Heart left ventricle (tissue), 13 donors: ENCODE measurements at regions not wholly inside any gene's neighbourhood (a gene's known extent, or its start where the extent isn't known, plus 50 kb on each side); places are given as distances from the start of the nearest gene placed in this dataset.

Experiments
- POLR2A ChIP-seq, 2 donors: fragments of 450-650 bp; IDR thresholded peaks; one replicate each; pipeline ENCODE4 v1.6.1; 2017; ENCODE audit warnings: antibody characterized with exemption in 2 of 2, mild to moderate bottlenecking in 2 of 2, moderate library complexity in 2 of 2
- TF ChIP-seq, protein P1 (sequence below), 12 donors: fragments of 200-600 bp; sonication (generic) in 4 of 12; IDR thresholded peaks; one replicate each; pipeline versions ENCODE4 v1.5.0 to v1.8.0; 2018 to 2022; ENCODE audit warnings: antibody characterized with exemption in 12 of 12, mild to moderate bottlenecking in 5 of 12
- donor health status: ischemic (EF 13 %, LVEDD 7.1; RV severe dilation, severe dysfunction).
- donor health status: DM: no; HTN: yes; CAD: no.
- donor health status: DM: no; HTN: no; CAD: no.
- donor health status: ischemic (EF 25% LVEDD 6.9; RV normal size, moderate dysfunction).
- donor health status: ischemic (EF 25% LVEDD 5.7; RV mildly dilated, moderate dysfunction).
- donor health status: ischemic (EF 35%, LVEDD 5.7; RV mildly dilated, moderate dysfunction).
- donor health status: nonischemic (EF 11% LVEDD 7.7; RV severe dilation, severe dysfunction).
- donor health status: DM: yes; HTN: yes; CAD: no.
- donor health status: PGD.
- donor health status: ischemic (EF 29% LVEDD 5.4; RV normal size, mild dysfunction).
- donor health status: nonischemic (EF 23%, LVEDD 6.1; RV moderate dilation, normal function).

DNA sequence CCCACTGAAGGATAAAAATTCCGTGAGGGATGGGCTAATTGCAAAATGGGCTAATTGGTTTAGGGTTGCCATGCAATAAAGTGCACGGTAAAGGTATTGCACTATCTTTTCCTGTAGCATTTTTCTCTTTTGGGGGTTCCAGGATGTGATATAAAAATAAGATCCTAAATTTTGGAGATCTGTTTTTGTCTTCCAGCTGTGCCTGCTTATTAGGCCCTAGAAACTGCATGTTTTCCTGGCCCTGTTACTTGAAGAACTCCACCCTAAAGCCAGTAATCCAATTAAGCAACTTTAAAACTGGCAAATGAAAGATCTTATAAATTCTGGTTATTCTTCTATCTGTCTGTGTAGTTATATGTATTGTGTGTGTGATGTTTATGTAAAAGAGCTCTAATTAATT, 2489.6 kb downstream of the PCDH9 start:
- TF ChIP-seq, protein P1, sequence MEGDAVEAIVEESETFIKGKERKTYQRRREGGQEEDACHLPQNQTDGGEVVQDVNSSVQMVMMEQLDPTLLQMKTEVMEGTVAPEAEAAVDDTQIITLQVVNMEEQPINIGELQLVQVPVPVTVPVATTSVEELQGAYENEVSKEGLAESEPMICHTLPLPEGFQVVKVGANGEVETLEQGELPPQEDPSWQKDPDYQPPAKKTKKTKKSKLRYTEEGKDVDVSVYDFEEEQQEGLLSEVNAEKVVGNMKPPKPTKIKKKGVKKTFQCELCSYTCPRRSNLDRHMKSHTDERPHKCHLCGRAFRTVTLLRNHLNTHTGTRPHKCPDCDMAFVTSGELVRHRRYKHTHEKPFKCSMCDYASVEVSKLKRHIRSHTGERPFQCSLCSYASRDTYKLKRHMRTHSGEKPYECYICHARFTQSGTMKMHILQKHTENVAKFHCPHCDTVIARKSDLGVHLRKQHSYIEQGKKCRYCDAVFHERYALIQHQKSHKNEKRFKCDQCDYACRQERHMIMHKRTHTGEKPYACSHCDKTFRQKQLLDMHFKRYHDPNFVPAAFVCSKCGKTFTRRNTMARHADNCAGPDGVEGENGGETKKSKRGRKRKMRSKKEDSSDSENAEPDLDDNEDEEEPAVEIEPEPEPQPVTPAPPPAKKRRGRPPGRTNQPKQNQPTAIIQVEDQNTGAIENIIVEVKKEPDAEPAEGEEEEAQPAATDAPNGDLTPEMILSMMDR (IDR thresholded peaks at IDR 0.05), result no peak
- TF ChIP-seq POLR2A (IDR thresholded peaks at IDR 0.05), result no peak
